AG04450 (cell line): ENCODE measurements at regions not wholly inside any gene's neighbourhood (a gene's known extent, or its start where the extent isn't known, plus 50 kb on each side); places are given as distances from the start of the nearest gene placed in this dataset.

Source experiments
- CTCF ChIA-PET: fragments of 300-600, 350-600 bp; formaldehyde crosslinking; extraction: SDS; loops from one replicate; lab custom pipeline; 2022; ENCODE audit warnings: antibody characterized with exemption, inconsistent platforms; lab: Charles Lee
- POLR2A ChIA-PET: fragments of 350-600 bp; formaldehyde crosslinking; extraction: SDS; loops from one replicate; lab custom pipeline; 2021; ENCODE audit warnings: antibody characterized with exemption, inconsistent platforms; lab: Yijun Ruan, JAX
- DNase-seq: peaks from one replicate; pipeline ENCODE4 v3.0.0-alpha.2; 2011; ENCODE audit warnings: low read depth, low spot score
- H3K27ac ChIP-seq: one replicate; pipeline ENCODE4 v1.5.1; 2012; ENCODE audit warnings: low read depth, low read length, control low read depth
- H3K27me3 ChIP-seq: one replicate; pipeline ENCODE4 v1.6.0; 2012; ENCODE audit warnings: low read length; ENCODE audit not compliant: control insufficient read depth, insufficient read depth
- H3K4me3 ChIP-seq: 2 replicates; pipeline ENCODE4 v1.5.1; 2011; ENCODE audit warnings: mild to moderate bottlenecking, low read depth, low read length, control low read depth
- H3K9me3 ChIP-seq: 2 replicates; pipeline ENCODE4 v1.5.1; 2012; ENCODE audit warnings: low read length; ENCODE audit not compliant: control insufficient read depth, insufficient read depth
- CTCF ChIP-seq: IDR thresholded peaks from 2 replicates; pipeline ENCODE4 v1.5.1; 2011; ENCODE audit warnings: low read depth, low read length, control low read depth, inconsistent platforms

DNA sequence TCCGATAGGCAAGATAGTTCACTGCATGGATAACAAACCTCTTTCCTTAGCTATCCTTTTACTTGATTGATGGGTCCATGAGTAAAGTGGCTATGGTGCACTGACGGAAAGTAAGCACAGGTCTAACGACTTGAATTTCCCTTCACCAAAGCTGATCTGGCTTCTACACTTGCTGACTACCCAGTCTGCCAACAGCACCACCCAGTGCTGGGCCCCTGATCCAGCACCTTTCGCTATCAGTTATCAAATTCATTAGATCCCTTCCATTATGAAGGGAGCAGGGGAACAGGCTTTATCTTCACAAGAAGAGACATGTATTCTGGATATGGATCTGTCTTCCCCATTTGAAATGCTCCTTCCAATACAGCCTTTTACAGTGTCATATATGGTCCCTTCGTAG is 855.9 kb downstream of the GRID1 start:
- no peak for DNase-seq
- H3K27me3 ChIP-seq: no peaks in the 10 kb centered on the region
- TF ChIP-seq CTCF: no peak
- peaks cover 15% of the 10 kb centered on the region; the same call in 1 of the 2 replicates for H3K9me3 ChIP-seq
- no peak overlapping the region for H3K4me3 ChIP-seq
- ChIA-PET CTCF (no interaction called here), POLR2A (no interaction called here)
- H3K27ac ChIP-seq: no peak overlapping the region

DNA sequence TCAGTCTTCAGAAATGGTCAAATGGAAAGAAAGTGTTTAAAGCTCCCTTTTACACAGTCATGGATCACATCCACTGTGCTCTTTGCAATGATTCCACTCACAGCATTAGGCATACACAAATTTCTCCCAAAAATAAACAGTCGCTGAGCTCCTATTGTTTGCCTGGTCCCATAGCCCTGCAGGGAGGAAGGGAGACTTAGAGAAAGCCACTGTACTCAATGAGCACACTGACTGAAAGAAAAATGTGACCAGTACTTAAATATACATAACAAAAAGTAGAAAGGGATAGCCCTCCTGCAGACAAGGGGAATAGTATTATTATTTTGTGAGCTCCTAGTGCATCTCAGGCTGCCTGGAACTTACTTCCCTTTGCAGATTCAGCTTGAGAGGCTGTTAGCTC is 853.2 kb downstream of the GRID1 start:
- Histone ChIP-seq H3K27me3 (no peaks in the 10 kb centered on the region), H3K9me3 (peaks cover 15% of the 10 kb centered on the region; the same call in 1 of the 2 replicates), H3K4me3 (no peak overlapping the region), H3K27ac (no peak overlapping the region)
- TF ChIP-seq CTCF: no peak
- POLR2A ChIA-PET: no interaction called here
- no peak for DNase-seq
- CTCF ChIA-PET: no interaction called here

DNA sequence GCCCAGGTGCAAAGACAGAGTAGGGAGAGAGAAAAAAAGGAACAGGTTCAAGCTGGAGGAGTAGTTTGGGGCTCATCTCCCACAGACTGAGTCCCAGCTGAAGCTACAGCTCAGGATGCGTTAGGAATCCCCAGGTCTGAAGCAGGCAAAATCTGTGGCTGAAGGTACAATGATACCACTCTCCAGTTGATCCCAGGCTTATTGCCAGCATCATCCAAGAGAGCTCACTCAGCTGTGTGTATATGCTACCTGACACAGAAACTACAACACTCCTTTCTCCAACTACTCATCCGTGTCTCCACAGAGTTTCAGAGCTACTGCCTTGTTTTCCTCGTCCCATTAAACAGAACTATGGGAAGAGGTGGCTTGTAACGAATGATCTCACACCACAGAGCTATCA is 851.3 kb downstream of the GRID1 start:
- Histone ChIP-seq H3K9me3 (peaks cover 15% of the 10 kb centered on the region; the same call in 1 of the 2 replicates), H3K27me3 (no peaks in the 10 kb centered on the region), H3K27ac (no peak overlapping the region), H3K4me3 (no peak overlapping the region)
- no peak for TF ChIP-seq CTCF
- ChIA-PET POLR2A (no interaction called here), CTCF (no interaction called here)
- no peak for DNase-seq

- TF ChIP-seq CTCF: no peak
- ChIA-PET CTCF (no interaction called here), POLR2A (no interaction called here)
- Histone ChIP-seq H3K9me3 (peaks cover 14% of the 10 kb centered on the region), H3K4me3 (no peak overlapping the region), H3K27me3 (no peaks in the 10 kb centered on the region), H3K27ac (no peak overlapping the region)
- DNase-seq: no peak
Measured at GRCh38 chr10:85524001-85524666, 842.5 kb downstream of the GRID1 start.

- no peak for DNase-seq
- CTCF ChIA-PET: no interaction called here
Measured at GRCh38 chr10:85527616-85528317, 838.8 kb downstream of the GRID1 start.

More at GRCh38 chr10:85527616-85528317, 838.8 kb downstream of the GRID1 start:
- TF ChIP-seq CTCF: no peak
- H3K9me3 ChIP-seq: peaks cover 14% of the 10 kb centered on the region
- no peak overlapping the region for H3K27ac ChIP-seq
- no peak overlapping the region for H3K4me3 ChIP-seq
- H3K27me3 ChIP-seq: no peaks in the 10 kb centered on the region
- POLR2A ChIA-PET: no interaction called here
